Spleen (tissue), 11 donors: ENCODE measurements at regions not wholly inside any gene's neighbourhood (a gene's known extent, or its start where the extent isn't known, plus 50 kb on each side); places are given as distances from the start of the nearest gene placed in this dataset.
A peak's percentile ranks its signal among the peaks of the same experiment; 100 is the strongest.
"Not testable (repeated sequence)": the region's sequence is repeated elsewhere in the genome, so short reads cannot be mapped to it uniquely, and the experiment has no call there.

Experiments used
- DNase-seq: peaks from one replicate; pipeline ENCODE4 v3.0.0-alpha.2; 2020
- H3K27ac ChIP-seq, 8 donors: fragments of 200-600 bp; sonication (generic) in 7 of 8; 1 replicate in 4 of 8; 2 replicates in 4 of 8; pipeline versions ENCODE4 v1.5.0 to v1.8.0; 2016 to 2021; ENCODE audit warnings: inconsistent platforms in 4 of 8, mild to moderate bottlenecking in 4 of 8, moderate library complexity in 1 of 8
- H3K27me3 ChIP-seq, 7 donors: fragments of 200-600 bp; sonication (generic) in 6 of 7; replicated peaks in 1 of 7; 1 replicate in 4 of 7; 2 replicates in 3 of 7; pipeline versions ENCODE4 v1.5.0 to v1.8.0; 2016 to 2021; ENCODE audit warnings: inconsistent platforms in 3 of 7, mild to moderate bottlenecking in 1 of 7
- H3K36me3 ChIP-seq, 6 donors: fragments of 200-600 bp; sonication (generic) in 5 of 6; 1 replicate in 4 of 6; 2 replicates in 2 of 6; pipeline versions ENCODE4 v1.5.0 to v1.8.0; 2016 to 2021; ENCODE audit warnings: inconsistent platforms in 2 of 6
- H3K4me1 ChIP-seq, 6 donors: fragments of 200-600 bp; sonication (generic) in 5 of 6; 1 replicate in 3 of 6; 2 replicates in 3 of 6; pipeline versions ENCODE4 v1.5.0 to v1.8.0; 2016 to 2021; ENCODE audit warnings: inconsistent platforms in 3 of 6
- H3K4me3 ChIP-seq, 8 donors: fragments of 200-600 bp; sonication (generic) in 7 of 8; 1 replicate in 4 of 8; 2 replicates in 4 of 8; pipeline versions ENCODE4 v1.5.0 to v1.8.0; 2016 to 2021; ENCODE audit warnings: inconsistent platforms in 4 of 8, mild to moderate bottlenecking in 4 of 8, moderate library complexity in 2 of 8
- H3K9me3 ChIP-seq, 8 donors: fragments of 200-600 bp; sonication (generic) in 7 of 8; 1 replicate in 4 of 8; 2 replicates in 4 of 8; pipeline versions ENCODE4 v1.5.0 to v1.8.0; 2016 to 2021; ENCODE audit warnings: inconsistent platforms in 4 of 8
- POLR2A ChIP-seq, 3 donors: fragments of 450-650 bp; IDR thresholded peaks; one replicate each; pipeline ENCODE4 v1.5.1; 2017; ENCODE audit warnings: antibody characterized with exemption in 3 of 3, mild to moderate bottlenecking in 1 of 3
- POLR2AphosphoS5 ChIP-seq, 3 donors: sonication (generic); formaldehyde crosslinking; IDR thresholded peaks; one replicate each; pipeline ENCODE4 v1.5.1; 2017; ENCODE audit warnings: antibody characterized with exemption in 3 of 3
- WGBS, 5 donors: extraction: QIAGEN DNeasy Blood & Tissue Kit in 3 of 5; methylation state at CpG; one replicate each; pipeline versions ENCODE4 v1.1.5 to v1.1.7; 2013 to 2018; 5-methylcytosine and 5-hydroxymethylcytosine counted together
- intact Hi-C: fragments of 100-400 bp; cut with DNase I; formaldehyde crosslinking; loops from one replicate; pipeline ENCODE4 v1.15.0; 2023; ENCODE audit warnings: low total_unique reads
- TF ChIP-seq, protein P1 (sequence below), 11 experiments: fragments of 200-600 bp in 7 of 11; fragments of 450-650 bp in 4 of 11; sonication (generic) in 4 of 11; IDR thresholded peaks in 8 of 11; conservative IDR thresholded peaks in 3 of 11; 1 replicate in 7 of 11; 2 replicates in 4 of 11; pipeline versions ENCODE4 v1.4.0 to v1.8.0; 2016 to 2021; ENCODE audit warnings: antibody characterized with exemption in 11 of 11, inconsistent platforms in 4 of 11, mild to moderate bottlenecking in 1 of 11
- donor health status: healthy with polysubstance abuse.
- donor health status: DM: no; HTN: no; CAD: no; lungs with moderate emphysema.
- donor health status: DM: no; HTN: no; CAD: no.
- donor health status: Bipolar disorder and iron deficiency.
- donor health status: healthy.
- donor health status: DM: no; HTN: no; CAD: no.
- donor health status: DM: yes; HTN: yes; CAD: no.

DNA sequence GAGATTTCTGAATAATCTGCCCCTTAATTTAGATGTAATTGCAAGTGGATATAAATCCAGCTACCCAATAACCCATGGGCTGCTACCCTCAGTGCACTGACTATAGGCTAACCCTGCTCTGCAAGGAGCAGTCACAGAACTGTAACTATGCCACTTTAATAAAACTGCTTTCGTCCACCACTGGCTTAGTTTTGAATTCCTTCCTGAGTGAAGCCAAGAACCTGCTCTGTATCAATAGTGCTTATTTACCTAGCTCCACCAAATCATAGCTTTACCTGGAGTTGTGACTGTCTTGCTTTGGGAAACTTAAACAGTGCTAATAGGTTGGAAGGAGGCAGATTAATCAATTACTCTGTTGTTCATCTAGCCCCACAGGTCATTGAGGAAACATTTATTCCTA is 1524.4 kb upstream of the SEL1L start:
- Histone ChIP-seq H3K27ac (no peak overlapping the region), H3K27me3 (no peaks in the 10 kb centered on the region), H3K4me3 (no peak overlapping the region), H3K4me1 (no peaks in the 10 kb centered on the region), H3K9me3 (peaks cover 0 to 3% (median 0%) of the 10 kb centered on the region in 8 donors), H3K36me3 (no peaks in the 10 kb centered on the region)
- 35 to 96% (median 75%) methylated on average over 1 of the region's 1 CpG for WGBS, 5 donors
- TF ChIP-seq POLR2AphosphoS5 (IDR thresholded peaks at IDR 0.05) (no peak), POLR2A (IDR thresholded peaks at IDR 0.05) (no peak)
- TF ChIP-seq, protein P1, sequence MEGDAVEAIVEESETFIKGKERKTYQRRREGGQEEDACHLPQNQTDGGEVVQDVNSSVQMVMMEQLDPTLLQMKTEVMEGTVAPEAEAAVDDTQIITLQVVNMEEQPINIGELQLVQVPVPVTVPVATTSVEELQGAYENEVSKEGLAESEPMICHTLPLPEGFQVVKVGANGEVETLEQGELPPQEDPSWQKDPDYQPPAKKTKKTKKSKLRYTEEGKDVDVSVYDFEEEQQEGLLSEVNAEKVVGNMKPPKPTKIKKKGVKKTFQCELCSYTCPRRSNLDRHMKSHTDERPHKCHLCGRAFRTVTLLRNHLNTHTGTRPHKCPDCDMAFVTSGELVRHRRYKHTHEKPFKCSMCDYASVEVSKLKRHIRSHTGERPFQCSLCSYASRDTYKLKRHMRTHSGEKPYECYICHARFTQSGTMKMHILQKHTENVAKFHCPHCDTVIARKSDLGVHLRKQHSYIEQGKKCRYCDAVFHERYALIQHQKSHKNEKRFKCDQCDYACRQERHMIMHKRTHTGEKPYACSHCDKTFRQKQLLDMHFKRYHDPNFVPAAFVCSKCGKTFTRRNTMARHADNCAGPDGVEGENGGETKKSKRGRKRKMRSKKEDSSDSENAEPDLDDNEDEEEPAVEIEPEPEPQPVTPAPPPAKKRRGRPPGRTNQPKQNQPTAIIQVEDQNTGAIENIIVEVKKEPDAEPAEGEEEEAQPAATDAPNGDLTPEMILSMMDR (IDR thresholded peaks at IDR 0.05 in 8 of 11, conservative IDR thresholded peaks at IDR 0.05 in 3 of 11), result no peak
- DNase-seq, result no peak
- intact Hi-C loops, result no loop called here

DNA sequence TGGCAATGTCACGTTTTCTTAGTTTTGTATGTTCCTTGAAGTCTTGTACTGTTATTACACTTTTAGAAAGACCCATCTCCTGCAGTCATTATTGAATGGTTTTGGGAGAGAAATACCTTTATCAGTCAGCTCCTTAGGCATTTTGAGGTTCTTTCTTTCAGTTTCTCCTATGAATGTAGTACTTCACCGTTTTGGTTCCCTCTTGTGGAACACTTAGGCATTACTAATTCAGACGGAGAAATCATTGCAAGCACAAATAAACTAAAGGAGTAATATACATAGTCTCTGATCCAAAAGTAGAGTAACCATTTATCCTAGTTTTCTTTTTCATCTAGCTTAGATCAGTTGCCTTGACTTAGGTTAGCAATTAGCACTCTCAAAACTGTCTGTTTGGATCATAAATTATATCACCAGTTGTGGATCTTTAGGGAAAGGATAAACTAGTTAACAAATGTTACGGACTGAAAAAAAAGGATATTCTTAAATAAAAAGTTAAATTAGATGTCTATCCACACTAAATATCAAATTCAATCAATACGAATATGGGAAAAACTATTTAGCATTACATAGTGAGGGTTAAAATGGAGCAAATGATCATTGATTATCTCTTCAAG is 1538.3 kb upstream of the SEL1L start:
- H3K36me3 ChIP-seq, result no peaks in the 10 kb centered on the region
- no peak overlapping the region for H3K4me3 ChIP-seq
- no peaks in the 10 kb centered on the region for H3K4me1 ChIP-seq
- intact Hi-C loops, result no loop called here
- no peaks in the 10 kb centered on the region for H3K27me3 ChIP-seq
- peaks cover 0 to 13% (median 0%) of the 10 kb centered on the region in 8 donors for H3K9me3 ChIP-seq
- DNase-seq, result no peak
- no peak overlapping the region for H3K27ac ChIP-seq
- TF ChIP-seq, protein P1 (IDR thresholded peaks at IDR 0.05 in 8 of 11, conservative IDR thresholded peaks at IDR 0.05 in 3 of 11), result peak in 1 of 11 experiments; percentile 26
- TF ChIP-seq POLR2A (IDR thresholded peaks at IDR 0.05), result no peak
- 50 to 67% (median 61%) methylated on average over 5 of the region's 5 CpGs for WGBS, 5 donors

DNA sequence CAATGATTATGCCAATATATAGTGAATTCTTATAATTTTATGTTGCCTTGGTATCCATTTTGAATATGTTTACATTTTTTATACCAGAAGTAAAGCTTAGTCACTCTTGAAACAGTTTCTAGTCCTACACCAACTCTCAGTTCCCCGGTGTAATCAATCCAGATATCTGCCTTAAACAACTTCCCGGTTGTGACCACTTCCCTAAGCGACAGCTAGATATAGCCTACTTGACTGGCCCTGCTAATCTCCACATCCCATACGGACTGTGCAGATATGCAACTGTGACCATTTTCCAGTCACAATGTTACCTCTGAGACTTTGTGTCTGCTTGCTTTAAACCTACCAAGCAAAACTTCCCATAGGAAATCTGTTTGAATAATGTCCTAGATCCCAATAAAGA is 1551.5 kb upstream of the SEL1L start:
- Histone ChIP-seq H3K27ac (no peak overlapping the region), H3K4me3 (no peak overlapping the region), H3K27me3 (no peaks in the 10 kb centered on the region), H3K36me3 (no peaks in the 10 kb centered on the region), H3K9me3 (peaks cover 0 to 4% (median 0%) of the 10 kb centered on the region in 8 donors), H3K4me1 (no peaks in the 10 kb centered on the region)
- TF ChIP-seq, protein P1 (IDR thresholded peaks at IDR 0.05 in 8 of 11, conservative IDR thresholded peaks at IDR 0.05 in 3 of 11), result no peak
- TF ChIP-seq POLR2A (IDR thresholded peaks at IDR 0.05) (no peak), POLR2AphosphoS5 (IDR thresholded peaks at IDR 0.05) (no peak)
- intact Hi-C loops, result no loop called here
- WGBS, 5 donors, result 23 to 48% (median 30%) methylated on average over 4 of the region's 4 CpGs
- no peak for DNase-seq

DNA sequence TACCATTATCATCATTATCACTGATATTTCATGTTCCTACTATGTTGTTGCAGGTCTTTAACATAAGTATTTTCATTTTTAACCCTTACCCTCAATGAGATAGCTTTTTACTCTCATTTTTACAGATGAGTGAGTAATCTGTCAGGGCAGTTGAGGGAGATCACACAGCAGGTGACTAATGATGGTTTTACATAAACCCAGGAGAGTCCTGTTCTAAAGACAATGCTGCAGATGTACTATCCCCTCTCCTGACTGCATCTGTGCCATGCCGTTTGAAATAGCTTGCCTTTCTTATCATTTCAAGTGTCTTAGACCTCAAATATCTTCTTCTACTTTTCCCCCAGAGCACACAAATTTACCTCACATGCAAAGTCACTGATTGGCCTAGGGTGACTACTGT is 1552.1 kb upstream of the SEL1L start:
- no peak for DNase-seq
- Histone ChIP-seq H3K27ac (no peak overlapping the region), H3K9me3 (peaks cover 0 to 4% (median 0%) of the 10 kb centered on the region in 8 donors), H3K27me3 (no peaks in the 10 kb centered on the region), H3K36me3 (no peaks in the 10 kb centered on the region), H3K4me1 (no peaks in the 10 kb centered on the region), H3K4me3 (no peak overlapping the region)
- 45 to 70% (median 65%) methylated on average over 1 of the region's 1 CpG for WGBS, 5 donors
- intact Hi-C loops, result no loop called here
- TF ChIP-seq, protein P1 (IDR thresholded peaks at IDR 0.05 in 8 of 11, conservative IDR thresholded peaks at IDR 0.05 in 3 of 11), result no peak
- TF ChIP-seq POLR2AphosphoS5 (IDR thresholded peaks at IDR 0.05) (no peak), POLR2A (IDR thresholded peaks at IDR 0.05) (no peak)

DNA sequence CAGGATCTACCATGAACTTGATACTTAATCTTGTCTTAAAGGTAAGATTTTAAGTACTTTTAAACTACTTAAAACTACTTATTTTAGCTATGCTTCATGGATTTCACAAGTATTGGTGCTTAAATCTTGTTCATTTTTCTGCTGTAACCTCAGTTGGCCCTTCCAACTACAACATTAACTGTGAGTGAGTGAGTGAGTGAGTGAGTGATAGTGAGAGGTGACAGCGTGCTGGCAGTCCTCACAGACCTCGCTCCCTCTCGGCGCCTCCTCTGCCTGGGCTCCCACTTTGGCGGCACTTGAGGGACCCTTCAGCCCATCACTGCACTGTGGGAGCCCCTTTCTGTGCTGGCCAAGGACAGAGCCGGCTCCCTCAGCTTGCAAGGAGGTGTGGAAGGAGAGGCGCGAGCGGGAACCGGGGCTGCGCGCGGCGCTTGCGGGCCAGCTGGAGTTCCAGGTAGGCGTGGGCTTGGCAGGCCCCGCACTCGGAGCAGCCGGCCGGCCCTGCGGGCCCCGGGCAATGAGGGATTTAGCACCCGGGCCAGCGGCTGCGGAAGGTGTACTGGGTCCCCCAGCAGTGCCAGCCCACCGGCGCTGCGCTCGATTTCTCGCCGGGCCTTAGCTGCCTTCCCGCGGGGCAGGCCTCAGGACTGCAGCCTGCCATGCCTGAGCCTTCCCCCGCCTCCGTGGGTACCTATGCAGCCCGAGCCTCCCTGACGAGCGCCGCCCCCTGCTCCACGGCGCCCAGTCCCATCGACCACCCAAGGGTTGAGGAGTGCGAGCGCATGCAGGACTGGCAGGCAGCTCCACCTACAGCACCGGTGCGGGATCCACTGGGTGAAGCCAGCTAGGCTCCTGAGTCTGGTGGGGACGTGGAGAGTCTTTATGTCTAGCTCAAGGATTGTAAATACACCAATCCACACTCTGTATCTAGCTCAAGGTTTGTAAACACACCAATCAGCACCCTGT is 1558.6 kb upstream of the SEL1L start:
- H3K4me3 ChIP-seq, H3K4me1 ChIP-seq, H3K36me3 ChIP-seq, H3K27ac ChIP-seq, H3K9me3 ChIP-seq, H3K27me3 ChIP-seq, intact Hi-C loops: not testable (repeated sequence)
- 61 to 88% (median 70%) methylated on average over 18 to 47 of the region's 47 CpGs for WGBS, 5 donors
- DNase-seq, result peak; percentile 71
